A673 (cell line): ENCODE measurements at regions not wholly inside any gene's neighbourhood (a gene's known extent, or its start where the extent isn't known, plus 50 kb on each side); places are given as distances from the start of the nearest gene placed in this dataset.

Experiments used
- BruUV-seq: library from RNA; stranded (reverse); fragments of 400-500 nt; replicated peaks from 2 replicates; lab custom pipeline; 2021; lab: Mats Ljungman, UMichigan
- CTCF ChIA-PET: fragments of 300-600 bp; sonication (Branson Sonifier 250); formaldehyde crosslinking; loops from one replicate; lab custom pipeline; 2022; ENCODE audit warnings: antibody characterized with exemption; lab: Charles Lee
- POLR2A ChIA-PET: fragments of 300-600 bp; sonication (Branson Sonifier 250); formaldehyde crosslinking; loops from one replicate; lab custom pipeline; 2022; ENCODE audit warnings: antibody characterized with exemption; ENCODE audit not compliant: low non-redundant PET; lab: Charles Lee
- DNase-seq: peaks from one replicate; pipeline ENCODE4 v3.0.0-alpha.2; 2015; ENCODE audit warnings: low spot score
- H3K27ac ChIP-seq: fragments of 200-600 bp; sonication (generic); 2 replicates; pipeline ENCODE4 v1.5.1; 2016; ENCODE audit warnings: mixed run types, low read depth, mild to moderate bottlenecking, mixed read lengths, antibody characterized with exemption, low read length; ENCODE audit not compliant: poor library complexity, severe bottlenecking
- H3K27me3 ChIP-seq: fragments of 200-600 bp; sonication (generic); replicated peaks from 2 replicates; pipeline ENCODE4 v1.6.1; 2017; ENCODE audit warnings: mixed run types, low read depth, mild to moderate bottlenecking, mixed read lengths, antibody characterized with exemption, low read length; ENCODE audit not compliant: insufficient read depth, poor library complexity
- H3K36me3 ChIP-seq: fragments of 200-600 bp; sonication (generic); 2 replicates; pipeline ENCODE4 v1.6.1; 2016; ENCODE audit warnings: mixed run types, mild to moderate bottlenecking, mixed read lengths, antibody characterized with exemption, low read length; ENCODE audit not compliant: insufficient read depth, poor library complexity, severe bottlenecking
- H3K4me1 ChIP-seq: fragments of 200-600 bp; sonication (generic); 2 replicates; pipeline ENCODE4 v1.6.1; 2017; ENCODE audit warnings: mixed run types, mild to moderate bottlenecking, mixed read lengths, antibody characterized with exemption, low read length; ENCODE audit not compliant: insufficient read depth, poor library complexity, severe bottlenecking
- H3K4me3 ChIP-seq: fragments of 200-600 bp; sonication (generic); 2 replicates; pipeline ENCODE4 v1.5.1; 2016; ENCODE audit warnings: low read depth, mixed run types, mild to moderate bottlenecking, mixed read lengths, low read length; ENCODE audit not compliant: poor library complexity, severe bottlenecking
- H3K9me3 ChIP-seq: fragments of 200-600 bp; sonication (generic); 2 replicates; pipeline ENCODE4 v1.6.1; 2016; ENCODE audit warnings: mixed run types, low read depth, mild to moderate bottlenecking, mixed read lengths, antibody characterized with exemption, low read length; ENCODE audit not compliant: poor library complexity, severe bottlenecking
- EZH2 ChIP-seq: fragments of 200-600 bp; sonication (generic); IDR thresholded peaks from 2 replicates; pipeline ENCODE4 v1.6.1; 2017; ENCODE audit warnings: borderline replicate concordance, low read depth, mild to moderate bottlenecking, mixed read lengths, antibody characterized with exemption, low read length; ENCODE audit not compliant: poor library complexity, severe bottlenecking
- intact Hi-C: fragments of 100-400 bp; cut with micrococcal nuclease; formaldehyde crosslinking; loops from one replicate; pipeline ENCODE4 v1.10.0; 2022; ENCODE audit not compliant: unreplicated experiment
- TF ChIP-seq, protein P1 (sequence below): fragments of 300-800, 200-600 bp; sonication (generic); conservative IDR thresholded peaks from 2 replicates; pipeline ENCODE4 v1.5.1; 2017; ENCODE audit warnings: low read depth, mild to moderate bottlenecking, antibody characterized with exemption, low read length, moderate library complexity, mixed read lengths

DNA sequence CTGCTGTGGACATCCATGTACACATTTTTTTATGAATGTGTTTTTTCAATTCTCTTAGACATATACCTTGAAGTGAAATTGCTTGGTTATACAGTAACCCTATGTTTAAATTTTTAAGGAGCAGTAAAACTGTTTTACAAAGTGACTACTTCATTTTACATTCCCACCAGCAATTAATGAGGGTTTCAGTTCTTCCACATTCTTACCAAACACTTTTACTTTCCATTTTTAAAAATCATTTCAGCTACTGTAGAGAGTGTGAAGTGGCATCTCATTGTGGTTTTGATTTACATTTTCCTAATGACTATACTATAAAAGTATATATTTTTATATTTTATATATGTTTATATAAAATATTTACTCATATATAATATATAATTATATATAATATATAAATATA is 1221.5 kb downstream of the PLA2G4A start:
- no TSS peak for BruUV-seq
- TF ChIP-seq EZH2 = no peak
- TF ChIP-seq, protein P1, sequence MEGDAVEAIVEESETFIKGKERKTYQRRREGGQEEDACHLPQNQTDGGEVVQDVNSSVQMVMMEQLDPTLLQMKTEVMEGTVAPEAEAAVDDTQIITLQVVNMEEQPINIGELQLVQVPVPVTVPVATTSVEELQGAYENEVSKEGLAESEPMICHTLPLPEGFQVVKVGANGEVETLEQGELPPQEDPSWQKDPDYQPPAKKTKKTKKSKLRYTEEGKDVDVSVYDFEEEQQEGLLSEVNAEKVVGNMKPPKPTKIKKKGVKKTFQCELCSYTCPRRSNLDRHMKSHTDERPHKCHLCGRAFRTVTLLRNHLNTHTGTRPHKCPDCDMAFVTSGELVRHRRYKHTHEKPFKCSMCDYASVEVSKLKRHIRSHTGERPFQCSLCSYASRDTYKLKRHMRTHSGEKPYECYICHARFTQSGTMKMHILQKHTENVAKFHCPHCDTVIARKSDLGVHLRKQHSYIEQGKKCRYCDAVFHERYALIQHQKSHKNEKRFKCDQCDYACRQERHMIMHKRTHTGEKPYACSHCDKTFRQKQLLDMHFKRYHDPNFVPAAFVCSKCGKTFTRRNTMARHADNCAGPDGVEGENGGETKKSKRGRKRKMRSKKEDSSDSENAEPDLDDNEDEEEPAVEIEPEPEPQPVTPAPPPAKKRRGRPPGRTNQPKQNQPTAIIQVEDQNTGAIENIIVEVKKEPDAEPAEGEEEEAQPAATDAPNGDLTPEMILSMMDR = no peak
- CTCF ChIA-PET = no interaction called here
- Histone ChIP-seq H3K9me3 (no peaks in the 10 kb centered on the region), H3K4me1 (no peaks in the 10 kb centered on the region), H3K27ac (no peak overlapping the region), H3K27me3 (no peaks in the 10 kb centered on the region), H3K36me3 (no peaks in the 10 kb centered on the region), H3K4me3 (no peak overlapping the region)
- POLR2A ChIA-PET = no interaction called here
- intact Hi-C loops = no loop called here
- no peak for DNase-seq

DNA sequence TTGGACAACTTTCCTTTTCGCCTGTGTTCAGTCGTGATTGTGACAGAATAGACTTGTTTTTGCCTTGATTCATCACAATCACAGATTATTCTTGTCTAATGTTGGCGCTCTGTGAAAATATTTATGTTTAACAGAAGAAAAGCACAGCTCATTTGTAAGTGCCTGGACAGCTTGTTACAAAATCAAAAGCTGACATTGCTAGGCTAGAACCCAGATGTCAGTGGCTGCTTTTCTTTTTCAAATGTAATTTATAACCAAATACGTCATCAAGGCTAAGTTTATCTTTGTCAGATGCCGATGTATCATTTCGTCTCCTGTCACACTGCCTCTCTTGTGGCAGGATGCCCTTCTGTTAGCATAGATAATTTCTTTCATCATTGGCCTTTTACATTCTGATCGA is 1227.3 kb downstream of the PLA2G4A start:
- intact Hi-C loops = no loop called here
- no TSS peak for BruUV-seq
- CTCF ChIA-PET = no interaction called here

DNA sequence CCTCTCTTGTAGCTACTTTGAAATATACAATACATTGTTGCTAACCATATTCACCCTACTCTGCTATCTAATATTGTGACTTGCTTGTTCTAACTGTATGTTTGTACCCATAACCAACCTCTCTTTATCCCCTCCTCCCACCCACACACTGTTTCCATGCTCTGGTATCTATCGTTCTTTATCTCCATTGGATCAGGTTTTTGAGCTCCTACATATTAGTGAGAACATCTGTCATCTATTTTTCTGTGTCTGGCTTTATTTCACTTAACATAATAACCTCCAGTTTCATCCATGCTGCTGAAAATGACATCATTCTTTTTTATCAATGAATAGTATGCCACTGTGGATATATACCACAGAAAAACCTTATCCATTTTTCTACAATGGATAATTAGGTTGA is 1230.1 kb downstream of the PLA2G4A start:
- no peak for DNase-seq
- CTCF ChIA-PET = no interaction called here
- Histone ChIP-seq H3K4me1 (no peaks in the 10 kb centered on the region), H3K36me3 (no peaks in the 10 kb centered on the region), H3K4me3 (no peak overlapping the region), H3K9me3 (peaks cover 4% of the 10 kb centered on the region), H3K27me3 (no peaks in the 10 kb centered on the region), H3K27ac (no peak overlapping the region)
- no TSS peak for BruUV-seq
- TF ChIP-seq, protein P1 = no peak
- TF ChIP-seq EZH2 = no peak
- POLR2A ChIA-PET = no interaction called here
- intact Hi-C loops = no loop called here

More for the DNA sequence above, 1227.3 kb downstream of the PLA2G4A start:
- no peaks in the 10 kb centered on the region for H3K4me1 ChIP-seq
- no peak for DNase-seq
- H3K9me3 ChIP-seq = peaks cover 4% of the 10 kb centered on the region
- no peaks in the 10 kb centered on the region for H3K27me3 ChIP-seq
- no peak for TF ChIP-seq EZH2
- TF ChIP-seq, protein P1 = no peak
- POLR2A ChIA-PET = no interaction called here
- H3K36me3 ChIP-seq = no peaks in the 10 kb centered on the region
- H3K27ac ChIP-seq = no peak overlapping the region
- no peak overlapping the region for H3K4me3 ChIP-seq
